ENCODE measurements at regions not wholly inside any gene's neighbourhood (a gene's known extent, or its start where the extent isn't known, plus 50 kb on each side); places are given as distances from the start of the nearest gene placed in this dataset.
"Not testable (repeated sequence)": the region's sequence is repeated elsewhere in the genome, so short reads cannot be mapped to it uniquely, and the experiment has no call there.

- DNase-seq (ENCODE audit: low read depth, low spot score); in situ Hi-C loops (cut with HindIII; ENCODE audit: low pct_unique_long_range_greater_than_20kb, low sequenced_read_pairs): not testable (repeated sequence)
These were observed 303.6 kb upstream of the PLGLB1 start for GRCh38 chr2:87325042-87325910.

GRCh38 chr2:87325911-87326294 is 304.3 kb upstream of the PLGLB1 start:
- DNase-seq (ENCODE audit: low read depth, low spot score); in situ Hi-C loops (cut with HindIII; ENCODE audit: low pct_unique_long_range_greater_than_20kb, low sequenced_read_pairs): not testable (repeated sequence)

- in situ Hi-C loops (cut with HindIII; ENCODE audit: low pct_unique_long_range_greater_than_20kb, low sequenced_read_pairs); DNase-seq (ENCODE audit: low read depth, low spot score): not testable (repeated sequence)
These were observed 305.1 kb upstream of the PLGLB1 start for GRCh38 chr2:87326754-87327153.

DNA sequence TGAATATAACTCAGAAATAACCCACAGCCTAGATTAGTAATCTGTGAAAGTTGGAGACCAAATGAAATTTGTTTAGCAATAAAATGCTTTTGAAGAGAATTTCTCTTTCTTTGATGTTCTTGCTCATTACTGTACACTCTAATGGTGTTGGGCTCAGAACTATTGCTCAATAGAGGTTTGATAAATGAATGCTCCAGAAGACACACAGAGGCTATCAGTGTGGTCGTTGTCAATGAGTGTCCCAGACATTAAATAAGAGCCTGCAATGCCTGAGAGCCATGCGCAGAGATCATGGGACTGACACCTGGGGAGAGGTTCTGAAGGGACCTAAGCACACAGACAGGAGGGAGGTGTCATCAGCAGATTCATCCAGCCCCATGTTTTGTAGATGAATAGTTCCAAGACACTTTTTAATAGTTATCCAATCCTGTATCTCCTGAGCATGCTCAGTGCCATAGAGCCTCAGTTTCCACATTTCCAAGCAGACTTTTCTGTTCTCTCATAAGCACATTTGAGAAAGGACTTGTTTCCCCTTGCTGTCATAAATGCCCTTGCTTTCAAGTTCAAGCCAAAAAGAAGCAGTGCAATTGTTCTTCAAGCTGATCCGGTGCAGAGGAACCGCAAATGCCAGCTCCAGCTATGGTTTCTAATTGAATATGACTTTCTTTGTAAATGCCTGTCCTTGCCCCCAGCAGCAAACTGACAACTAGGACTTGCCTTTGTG is 306.2 kb upstream of the PLGLB1 start:
- DNase-seq (ENCODE audit: low read depth, low spot score); in situ Hi-C loops (cut with HindIII; ENCODE audit: low pct_unique_long_range_greater_than_20kb, low sequenced_read_pairs): not testable (repeated sequence)

- in situ Hi-C loops (cut with HindIII; ENCODE audit: low pct_unique_long_range_greater_than_20kb, low sequenced_read_pairs); DNase-seq (ENCODE audit: low read depth, low spot score): not testable (repeated sequence)
These were observed 307.9 kb upstream of the PLGLB1 start for GRCh38 chr2:87329529-87329928.

GRCh38 chr2:87330486-87330885 is 308.8 kb upstream of the PLGLB1 start:
- in situ Hi-C loops (cut with HindIII; ENCODE audit: low pct_unique_long_range_greater_than_20kb, low sequenced_read_pairs); DNase-seq (ENCODE audit: low read depth, low spot score): not testable (repeated sequence)

GRCh38 chr2:87331940-87332583 is 310.4 kb upstream of the PLGLB1 start:
- in situ Hi-C loops (cut with HindIII; ENCODE audit: low pct_unique_long_range_greater_than_20kb, low sequenced_read_pairs); DNase-seq (ENCODE audit: low read depth, low spot score): not testable (repeated sequence)

DNA sequence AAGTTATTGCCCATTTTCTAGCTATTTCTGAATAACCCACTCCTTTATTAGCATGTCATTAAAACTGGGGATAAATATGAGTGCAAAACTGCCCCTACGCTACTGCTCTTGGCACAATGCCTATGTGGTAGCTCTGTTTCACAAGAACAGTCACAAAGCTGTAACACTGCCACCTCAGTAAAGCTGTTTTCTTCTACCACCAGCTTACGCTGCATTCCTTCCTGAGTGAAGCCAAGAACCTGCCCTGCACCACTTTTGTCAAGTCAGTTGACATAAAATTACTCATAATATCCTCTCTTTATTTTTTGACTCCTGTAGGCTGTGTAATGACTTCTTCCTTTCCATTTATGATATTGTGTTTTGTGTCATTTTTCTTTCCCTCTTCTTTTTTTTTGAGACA is 313.2 kb upstream of the PLGLB1 start:
- in situ Hi-C loops (cut with HindIII; ENCODE audit: low pct_unique_long_range_greater_than_20kb, low sequenced_read_pairs); DNase-seq (ENCODE audit: low read depth, low spot score): not testable (repeated sequence)

DNA sequence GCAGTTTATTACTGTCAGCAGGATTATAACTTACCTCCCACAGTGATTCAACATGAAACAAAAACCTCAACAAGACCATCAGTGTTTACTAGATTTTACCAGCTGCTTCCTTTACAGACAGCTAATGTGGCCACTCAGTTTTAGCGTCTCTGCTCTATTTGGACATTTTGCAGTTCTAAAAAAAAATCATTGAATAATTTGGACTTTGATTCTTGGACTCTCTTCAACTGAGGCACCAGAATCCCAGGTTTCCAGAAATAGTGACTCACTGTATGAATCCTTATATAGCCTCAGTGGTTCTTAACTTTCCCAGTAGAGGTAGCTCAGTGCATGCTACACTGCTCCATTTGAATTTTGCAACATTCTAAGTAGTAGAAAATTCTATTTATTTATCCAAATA is 317.4 kb upstream of the PLGLB1 start:
- DNase-seq (ENCODE audit: low read depth, low spot score); in situ Hi-C loops (cut with HindIII; ENCODE audit: low pct_unique_long_range_greater_than_20kb, low sequenced_read_pairs): not testable (repeated sequence)

- DNase-seq (ENCODE audit: low read depth, low spot score), result peak; percentile 67
- in situ Hi-C loops (cut with HindIII; ENCODE audit: low pct_unique_long_range_greater_than_20kb, low sequenced_read_pairs), result not testable (repeated sequence)
These were observed 320.0 kb upstream of the PLGLB1 start for GRCh38 chr2:87341601-87342014.

DNA sequence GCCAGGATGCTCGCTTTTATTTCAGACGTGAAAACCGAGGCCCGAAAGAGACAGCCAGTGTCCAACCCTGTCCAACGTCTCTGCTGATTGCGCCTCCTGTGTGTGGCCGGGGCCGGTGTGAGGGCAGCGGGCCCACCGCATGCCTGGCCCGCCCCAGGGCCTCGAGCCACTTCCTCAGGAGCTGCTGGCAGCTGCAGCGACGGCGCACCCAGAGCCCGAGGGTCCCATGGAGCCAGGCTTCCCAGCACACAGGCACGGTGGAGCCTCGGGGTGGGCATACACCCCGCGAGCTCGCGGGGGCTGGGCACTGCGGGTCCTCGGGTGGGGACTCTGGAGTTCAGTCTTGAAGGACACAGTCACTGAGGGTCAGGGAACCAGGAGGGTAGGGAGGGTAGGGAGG is 320.5 kb upstream of the PLGLB1 start:
- in situ Hi-C loops (cut with HindIII; ENCODE audit: low pct_unique_long_range_greater_than_20kb, low sequenced_read_pairs); DNase-seq (ENCODE audit: low read depth, low spot score): not testable (repeated sequence)

DNA sequence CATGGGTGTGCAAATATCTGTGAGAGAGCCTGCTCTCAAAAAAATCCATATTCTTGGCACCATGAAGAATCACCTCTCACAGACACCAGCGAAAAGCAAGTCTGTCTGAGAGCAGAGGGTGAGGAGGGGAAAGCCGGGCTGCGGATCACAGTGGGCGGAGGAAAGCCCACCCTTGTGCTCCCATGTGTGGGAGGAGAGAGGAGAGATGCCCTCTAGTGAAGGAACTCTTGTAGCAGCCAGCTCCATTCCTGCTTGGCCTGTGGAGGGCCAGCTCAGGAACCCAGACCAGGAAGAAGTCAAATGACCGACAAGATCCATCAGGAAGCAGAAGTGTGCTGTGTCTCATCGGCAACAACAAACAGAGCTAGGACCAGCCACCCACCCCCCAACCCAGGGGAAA is 321.7 kb upstream of the PLGLB1 start:
- DNase-seq (ENCODE audit: low read depth, low spot score), result peak; percentile 10
- in situ Hi-C loops (cut with HindIII; ENCODE audit: low pct_unique_long_range_greater_than_20kb, low sequenced_read_pairs), result not testable (repeated sequence)

DNA sequence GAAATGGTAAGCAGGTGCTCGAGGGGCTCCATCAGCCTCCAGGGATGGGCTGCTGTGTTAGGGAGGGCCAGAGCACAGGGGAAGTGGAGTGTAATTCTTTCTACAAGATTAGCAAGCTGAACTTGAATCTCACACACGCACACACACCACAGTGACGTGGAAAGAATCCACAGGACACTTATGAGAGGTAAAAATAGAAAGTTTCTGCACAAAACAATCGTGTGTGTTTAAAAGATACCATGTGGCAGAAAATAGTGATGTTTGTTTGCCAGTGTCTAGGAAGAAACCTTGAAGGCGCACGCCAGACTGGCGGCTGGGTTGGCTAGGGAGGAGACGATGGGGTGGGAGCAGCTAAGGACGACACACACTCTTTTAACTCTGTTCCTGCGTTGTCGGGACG is 323.6 kb upstream of the PLGLB1 start:
- DNase-seq (ENCODE audit: low read depth, low spot score); in situ Hi-C loops (cut with HindIII; ENCODE audit: low pct_unique_long_range_greater_than_20kb, low sequenced_read_pairs): not testable (repeated sequence)

- DNase-seq (ENCODE audit: low read depth, low spot score); in situ Hi-C loops (cut with HindIII; ENCODE audit: low pct_unique_long_range_greater_than_20kb, low sequenced_read_pairs): not testable (repeated sequence)
These were observed 326.9 kb upstream of the PLGLB1 start for GRCh38 chr2:87348556-87348955.

- in situ Hi-C loops (cut with HindIII; ENCODE audit: low pct_unique_long_range_greater_than_20kb, low sequenced_read_pairs); DNase-seq (ENCODE audit: low read depth, low spot score): not testable (repeated sequence)
These were observed 327.4 kb upstream of the PLGLB1 start for GRCh38 chr2:87349006-87349405.

GRCh38 chr2:87352178-87352934 is 330.7 kb upstream of the PLGLB1 start:
- in situ Hi-C loops (cut with HindIII; ENCODE audit: low pct_unique_long_range_greater_than_20kb, low sequenced_read_pairs); DNase-seq (ENCODE audit: low read depth, low spot score): not testable (repeated sequence)

DNA sequence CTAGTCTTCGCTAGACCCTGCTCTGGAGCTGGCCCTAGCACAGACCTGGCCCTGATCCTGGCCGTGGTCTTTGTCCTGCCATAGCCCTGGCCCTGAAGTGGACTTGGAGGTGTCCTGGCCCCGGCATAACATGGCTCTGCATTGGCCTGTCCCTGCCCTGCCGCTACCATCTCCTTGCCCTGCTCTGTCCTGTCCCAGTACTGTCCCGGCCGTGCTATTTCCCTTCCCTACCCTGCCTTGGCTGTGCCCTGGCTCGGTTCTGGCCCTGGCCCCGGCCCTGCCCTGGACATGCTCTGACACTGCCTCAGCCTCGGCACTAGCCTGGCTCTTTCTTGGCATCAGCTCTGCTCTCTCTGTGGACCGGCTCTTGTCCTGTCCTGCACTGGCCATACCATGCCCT is 331.8 kb upstream of the PLGLB1 start:
- in situ Hi-C loops (cut with HindIII; ENCODE audit: low pct_unique_long_range_greater_than_20kb, low sequenced_read_pairs); DNase-seq (ENCODE audit: low read depth, low spot score): not testable (repeated sequence)

Data from SK-MEL-5 (cell line).